ENCODE measurements at regions not wholly inside any gene's neighbourhood (a gene's known extent, or its start where the extent isn't known, plus 50 kb on each side); places are given as distances from the start of the nearest gene placed in this dataset.
"Not testable (repeated sequence)": the region's sequence is repeated elsewhere in the genome, so short reads cannot be mapped to it uniquely, and the experiment has no call there.

GRCh38 chr3:178203165-178203564, 333.1 kb upstream of the KCNMB2 start:
- TF ChIP-seq, protein P1, sequence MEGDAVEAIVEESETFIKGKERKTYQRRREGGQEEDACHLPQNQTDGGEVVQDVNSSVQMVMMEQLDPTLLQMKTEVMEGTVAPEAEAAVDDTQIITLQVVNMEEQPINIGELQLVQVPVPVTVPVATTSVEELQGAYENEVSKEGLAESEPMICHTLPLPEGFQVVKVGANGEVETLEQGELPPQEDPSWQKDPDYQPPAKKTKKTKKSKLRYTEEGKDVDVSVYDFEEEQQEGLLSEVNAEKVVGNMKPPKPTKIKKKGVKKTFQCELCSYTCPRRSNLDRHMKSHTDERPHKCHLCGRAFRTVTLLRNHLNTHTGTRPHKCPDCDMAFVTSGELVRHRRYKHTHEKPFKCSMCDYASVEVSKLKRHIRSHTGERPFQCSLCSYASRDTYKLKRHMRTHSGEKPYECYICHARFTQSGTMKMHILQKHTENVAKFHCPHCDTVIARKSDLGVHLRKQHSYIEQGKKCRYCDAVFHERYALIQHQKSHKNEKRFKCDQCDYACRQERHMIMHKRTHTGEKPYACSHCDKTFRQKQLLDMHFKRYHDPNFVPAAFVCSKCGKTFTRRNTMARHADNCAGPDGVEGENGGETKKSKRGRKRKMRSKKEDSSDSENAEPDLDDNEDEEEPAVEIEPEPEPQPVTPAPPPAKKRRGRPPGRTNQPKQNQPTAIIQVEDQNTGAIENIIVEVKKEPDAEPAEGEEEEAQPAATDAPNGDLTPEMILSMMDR (IDR thresholded peaks at IDR 0.05; ENCODE audit: insufficient read depth, low read length, missing control alignments) = no peak
- CTCF ChIA-PET = no interaction called here
- DNase-seq (ENCODE audit: low read depth, low spot score) = no peak

GRCh38 chr3:178203650-178204049, 332.6 kb upstream of the KCNMB2 start:
- POLR2A ChIA-PET = no interaction called here
- CTCF ChIA-PET = no interaction called here
- no peak overlapping the region for H3K4me3 ChIP-seq (ENCODE audit: low read depth, low read length)
- peak; percentile 62 for DNase-seq (ENCODE audit: low read depth, low spot score)
- TF ChIP-seq, protein P1 (IDR thresholded peaks at IDR 0.05; ENCODE audit: insufficient read depth, low read length, missing control alignments) = no peak

More at GRCh38 chr3:178203165-178203564, 333.1 kb upstream of the KCNMB2 start:
- POLR2A ChIA-PET = no interaction called here
- no peak overlapping the region for H3K4me3 ChIP-seq (ENCODE audit: low read depth, low read length)

GRCh38 chr3:178205740-178206139, 330.5 kb upstream of the KCNMB2 start:
- TF ChIP-seq, protein P1 (IDR thresholded peaks at IDR 0.05; ENCODE audit: insufficient read depth, low read length, missing control alignments) = no peak
- POLR2A ChIA-PET = no interaction called here
- DNase-seq (ENCODE audit: low read depth, low spot score) = peak; percentile 58
- CTCF ChIA-PET = no interaction called here
- H3K4me3 ChIP-seq (ENCODE audit: low read depth, low read length) = no peak overlapping the region

GRCh38 chr3:178206521-178206920, 329.7 kb upstream of the KCNMB2 start:
- POLR2A ChIA-PET = no interaction called here
- CTCF ChIA-PET = no interaction called here
- H3K4me3 ChIP-seq (ENCODE audit: low read depth, low read length) = no peak overlapping the region
- DNase-seq (ENCODE audit: low read depth, low spot score) = no peak
- TF ChIP-seq, protein P1 (IDR thresholded peaks at IDR 0.05; ENCODE audit: insufficient read depth, low read length, missing control alignments) = no peak

DNA sequence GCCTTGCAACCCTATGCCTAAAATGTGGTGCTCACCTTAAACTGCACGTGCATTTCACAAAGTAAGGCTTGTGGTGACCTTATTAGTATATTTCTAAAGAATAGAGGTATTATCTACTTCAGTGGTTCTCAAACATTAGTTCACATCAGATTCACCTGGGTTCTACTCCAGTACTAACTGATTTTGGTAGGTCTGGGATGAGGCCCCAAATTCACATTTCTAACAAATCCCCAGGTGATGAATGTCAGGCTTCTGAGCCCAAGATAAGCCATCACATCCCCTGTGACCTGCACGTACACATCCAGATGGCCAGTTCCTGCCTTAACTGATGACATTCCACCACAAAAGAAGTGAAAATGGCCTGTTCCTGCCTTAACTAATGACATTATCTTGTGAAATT, 329.1 kb upstream of the KCNMB2 start:
- DNase-seq (ENCODE audit: low read depth, low spot score); H3K4me3 ChIP-seq (ENCODE audit: low read depth, low read length); POLR2A ChIA-PET; CTCF ChIA-PET: not testable (repeated sequence)

- DNase-seq (ENCODE audit: low read depth, low spot score); CTCF ChIA-PET; H3K4me3 ChIP-seq (ENCODE audit: low read depth, low read length); POLR2A ChIA-PET: not testable (repeated sequence)
Observed at GRCh38 chr3:178207627-178208026, 328.6 kb upstream of the KCNMB2 start.

GRCh38 chr3:178209116-178209515, 327.1 kb upstream of the KCNMB2 start:
- DNase-seq (ENCODE audit: low read depth, low spot score); POLR2A ChIA-PET; H3K4me3 ChIP-seq (ENCODE audit: low read depth, low read length); CTCF ChIA-PET: not testable (repeated sequence)

GRCh38 chr3:178209618-178210017, 326.6 kb upstream of the KCNMB2 start:
- DNase-seq (ENCODE audit: low read depth, low spot score); CTCF ChIA-PET; POLR2A ChIA-PET; H3K4me3 ChIP-seq (ENCODE audit: low read depth, low read length): not testable (repeated sequence)

GRCh38 chr3:178211086-178211485, 325.1 kb upstream of the KCNMB2 start:
- POLR2A ChIA-PET = interaction anchor here (0.8 kb wide), 1 partner anchor 109 kb away, joined by 3 read pairs; no protein-coding TSS in a partner anchor
- DNase-seq (ENCODE audit: low read depth, low spot score); H3K4me3 ChIP-seq (ENCODE audit: low read depth, low read length); CTCF ChIA-PET: not testable (repeated sequence)

Data from AG04449 (cell line).